CD4-positive, CD25-positive, alpha-beta regulatory T cell (primary cell): ENCODE measurements at regions not wholly inside any gene's neighbourhood (a gene's known extent, or its start where the extent isn't known, plus 50 kb on each side); places are given as distances from the start of the nearest gene placed in this dataset.
"Not testable (repeated sequence)": the region's sequence is repeated elsewhere in the genome, so short reads cannot be mapped to it uniquely, and the experiment has no call there.

Source experiments
- ATAC-seq, 2 donors: fragments of 150-1000 bp; cut with Tn5 transposase; one replicate each; pipeline ENCODE4 v1.10.0; 2021; ENCODE audit warnings: low read depth in 2 of 2, moderate number of reproducible peaks in 2 of 2, moderate library complexity in 1 of 2
- DNase-seq, 3 donors: peaks; one replicate each; pipeline versions ENCODE4 v3.0.0 to v3.0.0-alpha.2; 2012 to 2022; ENCODE audit warnings: mixed read lengths in 1 of 3
- H3K27ac ChIP-seq: one replicate; pipeline ENCODE4 v1.7.0; 2013; ENCODE audit warnings: mild to moderate bottlenecking, low read length; ENCODE audit not compliant: insufficient read depth, poor library complexity, severe bottlenecking
- H3K27me3 ChIP-seq: one replicate; pipeline ENCODE4 v1.7.0; 2013; ENCODE audit warnings: low read length; ENCODE audit not compliant: control insufficient read depth, insufficient read depth
- H3K36me3 ChIP-seq: one replicate; pipeline ENCODE4 v1.7.0; 2013; ENCODE audit warnings: mild to moderate bottlenecking, low read length, moderate library complexity; ENCODE audit not compliant: control insufficient read depth, insufficient read depth
- H3K4me1 ChIP-seq: 2 replicates; pipeline ENCODE4 v1.7.0; 2013; ENCODE audit warnings: mild to moderate bottlenecking, low read length; ENCODE audit not compliant: insufficient read depth, control insufficient read depth, poor library complexity, severe bottlenecking
- H3K4me3 ChIP-seq: one replicate; pipeline ENCODE4 v1.7.0; 2013; ENCODE audit warnings: low read depth, mild to moderate bottlenecking, low read length, moderate library complexity
- H3K9me3 ChIP-seq, 2 experiments: 1 replicate in 1 of 2; 2 replicates in 1 of 2; pipeline ENCODE4 v1.7.0; 2013; ENCODE audit warnings: low read length in 2 of 2, mild to moderate bottlenecking in 1 of 2, moderate library complexity in 1 of 2; ENCODE audit not compliant: control insufficient read depth in 2 of 2
- H3K27ac Mint-ChIP-seq, 3 donors: one replicate each; pipeline ENCODE4 v1.8.0; 2020 to 2022; ENCODE audit warnings: mild to moderate bottlenecking in 3 of 3, mixed read lengths in 3 of 3, moderate library complexity in 2 of 3
- H3K27me3 Mint-ChIP-seq: one replicate; pipeline ENCODE4 v1.8.0; 2022; ENCODE audit warnings: mild to moderate bottlenecking, mixed read lengths
- H3K36me3 Mint-ChIP-seq: one replicate; pipeline ENCODE4 v1.8.0; 2020; ENCODE audit warnings: mixed read lengths
- H3K4me1 Mint-ChIP-seq, 4 donors: one replicate each; pipeline ENCODE4 v1.8.0; 2020 to 2022; ENCODE audit warnings: mixed read lengths in 4 of 4, mild to moderate bottlenecking in 1 of 4
- H3K4me3 Mint-ChIP-seq, 4 donors: one replicate each; pipeline ENCODE4 v1.8.0; 2020 to 2022; ENCODE audit warnings: mild to moderate bottlenecking in 4 of 4, mixed read lengths in 4 of 4, moderate library complexity in 3 of 4
- H3K9me3 Mint-ChIP-seq, 7 donors: one replicate each; pipeline ENCODE4 v1.8.0; 2020 to 2022; ENCODE audit warnings: mixed read lengths in 7 of 7, mild to moderate bottlenecking in 3 of 7, moderate library complexity in 2 of 7

DNA sequence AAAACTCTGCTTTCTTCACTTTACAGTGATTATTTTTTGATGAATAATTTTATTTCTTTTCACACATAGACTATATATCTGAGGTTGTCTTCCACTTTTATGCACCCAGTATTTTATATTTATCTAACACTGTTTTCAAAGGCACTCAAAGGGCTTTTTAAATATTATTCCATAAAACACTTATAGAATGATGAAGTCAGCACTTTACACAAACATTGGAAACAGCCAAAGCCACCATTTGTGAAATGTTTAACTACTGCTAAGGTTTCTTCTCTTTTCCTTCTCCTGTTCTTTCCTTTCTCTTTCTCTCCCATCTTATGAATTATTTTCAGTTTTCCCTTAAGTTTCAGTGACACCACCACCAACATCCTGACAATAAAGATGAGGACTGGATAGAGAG lies 317.7 kb upstream of the FAM78B start:
- Mint-ChIP-seq H3K36me3 (peaks cover 4% of the 10 kb centered on the region), H3K9me3 (no peaks in the 10 kb centered on the region), H3K27ac (no peak overlapping the region), H3K27me3 (peaks cover 10% of the 10 kb centered on the region), H3K4me1 (peaks cover 0 to 19% (median 9%) of the 10 kb centered on the region in 4 donors), H3K4me3 (no peak overlapping the region)
- ATAC-seq = no peak
- H3K27ac ChIP-seq = no peak overlapping the region
- DNase-seq = no peak
- no peak overlapping the region for H3K4me3 ChIP-seq
- H3K9me3 ChIP-seq = no peaks in the 10 kb centered on the region
- peaks cover 9% of the 10 kb centered on the region for H3K4me1 ChIP-seq
- H3K27me3 ChIP-seq = no peaks in the 10 kb centered on the region
- H3K36me3 ChIP-seq = no peaks in the 10 kb centered on the region

DNA sequence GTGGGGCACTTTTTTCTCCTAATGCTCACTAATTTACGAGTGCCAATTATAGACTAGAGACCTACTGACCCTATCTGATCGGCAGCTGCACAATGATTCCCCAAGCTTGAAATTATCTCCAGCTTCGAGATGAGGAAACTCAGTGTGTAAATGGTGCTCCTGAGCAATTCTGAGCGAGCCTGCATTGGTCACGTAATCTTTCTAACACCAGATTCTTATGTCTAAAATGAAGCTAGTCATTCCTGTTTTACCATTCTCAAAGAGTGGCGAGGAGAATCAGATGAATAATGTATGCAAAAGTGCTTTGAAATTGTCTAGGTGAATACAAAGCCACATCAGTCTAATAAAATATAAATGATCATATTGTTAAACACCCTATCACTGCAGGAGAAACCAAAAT lies 318.1 kb upstream of the FAM78B start:
- H3K27me3 ChIP-seq = no peaks in the 10 kb centered on the region
- H3K9me3 ChIP-seq = no peaks in the 10 kb centered on the region
- Mint-ChIP-seq H3K36me3 (peaks cover 4% of the 10 kb centered on the region), H3K4me1 (peaks cover 0 to 19% (median 9%) of the 10 kb centered on the region in 4 donors), H3K27ac (no peak overlapping the region), H3K27me3 (peaks cover 10% of the 10 kb centered on the region), H3K9me3 (no peaks in the 10 kb centered on the region), H3K4me3 (no peak overlapping the region)
- no peak overlapping the region for H3K4me3 ChIP-seq
- no peaks in the 10 kb centered on the region for H3K36me3 ChIP-seq
- ATAC-seq (no peak), DNase-seq (no peak)
- peaks cover 12% of the 10 kb centered on the region for H3K4me1 ChIP-seq
- H3K27ac ChIP-seq = no peak overlapping the region

DNA sequence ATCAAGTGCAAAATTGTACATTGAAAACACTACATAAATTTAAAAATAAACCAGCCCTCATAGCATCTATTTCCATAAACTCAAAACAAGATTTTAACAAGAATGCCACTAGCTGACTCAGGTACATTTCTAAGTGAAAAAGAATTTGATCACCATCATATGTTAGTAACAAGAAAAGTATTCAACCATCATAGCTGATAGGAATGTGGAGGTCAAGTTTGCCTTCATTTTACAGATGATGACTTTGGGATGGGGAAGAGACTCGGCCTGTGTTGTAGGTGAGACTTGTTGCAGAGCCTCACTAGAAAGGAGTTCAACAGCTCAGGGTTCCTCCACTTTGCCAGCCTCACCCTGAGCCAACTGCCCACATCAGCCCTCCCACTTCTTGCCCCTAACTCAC lies 318.8 kb upstream of the FAM78B start:
- Histone ChIP-seq H3K4me3 (no peak overlapping the region), H3K9me3 (no peaks in the 10 kb centered on the region), H3K27ac (no peak overlapping the region), H3K36me3 (no peaks in the 10 kb centered on the region), H3K4me1 (peaks cover 20% of the 10 kb centered on the region), H3K27me3 (no peaks in the 10 kb centered on the region)
- peaks cover 0 to 19% (median 9%) of the 10 kb centered on the region in 4 donors for H3K4me1 Mint-ChIP-seq
- peaks cover 10% of the 10 kb centered on the region for H3K27me3 Mint-ChIP-seq
- no peak overlapping the region for H3K4me3 Mint-ChIP-seq
- H3K27ac Mint-ChIP-seq = no peak overlapping the region
- H3K9me3 Mint-ChIP-seq = no peaks in the 10 kb centered on the region
- ATAC-seq = no peak
- peaks cover 4% of the 10 kb centered on the region for H3K36me3 Mint-ChIP-seq
- DNase-seq = no peak

DNA sequence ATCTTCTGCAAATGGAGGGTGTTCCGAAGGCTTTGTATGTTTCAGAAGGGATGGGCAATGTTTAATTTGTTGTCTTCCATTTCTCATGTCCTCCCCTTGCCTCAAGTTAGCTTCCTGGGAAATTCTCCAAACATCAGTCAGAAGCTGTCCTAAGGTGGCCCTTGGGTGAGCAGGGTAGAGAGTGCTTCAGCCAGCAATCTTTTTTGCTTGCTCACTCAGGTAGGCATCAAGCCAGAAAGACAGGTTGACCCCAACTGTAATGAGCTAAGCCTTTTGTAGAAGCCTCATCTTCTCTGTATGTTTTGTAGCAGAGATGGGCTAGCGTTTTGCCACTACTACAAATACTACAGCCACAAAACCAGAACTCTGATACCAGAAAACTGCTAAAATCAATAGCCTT lies 321.5 kb upstream of the FAM78B start:
- Mint-ChIP-seq H3K27me3 (peaks cover 9% of the 10 kb centered on the region), H3K9me3 (peaks cover 0 to 5% (median 0%) of the 10 kb centered on the region in 7 donors), H3K4me3 (peak overlapping the region in 2 of 4 donors; percentile 44 to 47), H3K4me1 (peaks cover 0 to 19% (median 9%) of the 10 kb centered on the region in 4 donors), H3K36me3 (peaks cover 4% of the 10 kb centered on the region), H3K27ac (no peak overlapping the region)
- no peaks in the 10 kb centered on the region for H3K9me3 ChIP-seq
- DNase-seq = no peak
- H3K27ac ChIP-seq = no peak overlapping the region
- H3K36me3 ChIP-seq = no peaks in the 10 kb centered on the region
- H3K27me3 ChIP-seq = no peaks in the 10 kb centered on the region
- H3K4me1 ChIP-seq = peaks cover 21% of the 10 kb centered on the region
- no peak overlapping the region for H3K4me3 ChIP-seq
- ATAC-seq = no peak

DNA sequence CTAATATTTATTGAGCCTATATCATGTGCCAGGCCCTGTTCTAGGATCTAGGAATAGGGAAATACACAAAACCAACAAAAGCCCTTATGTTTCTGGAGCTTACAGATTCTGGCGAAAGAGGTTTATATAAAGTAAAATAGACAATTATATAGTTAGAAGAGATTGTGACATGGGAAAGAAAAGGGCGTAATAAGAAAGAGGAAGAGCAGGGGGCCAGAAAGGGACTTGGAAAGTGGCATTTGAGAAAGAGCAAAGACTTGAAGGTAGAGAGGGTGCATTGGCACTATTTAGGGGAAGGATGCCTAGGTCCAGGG lies 322.5 kb upstream of the FAM78B start:
- ATAC-seq = no peak
- Histone ChIP-seq H3K27ac (peak overlapping the region; percentile 80), H3K9me3 (no peaks in the 10 kb centered on the region), H3K4me3 (peak overlapping the region; percentile 83), H3K27me3 (no peaks in the 10 kb centered on the region), H3K4me1 (peaks cover 21% of the 10 kb centered on the region), H3K36me3 (no peaks in the 10 kb centered on the region)
- no peak overlapping the region for H3K27ac Mint-ChIP-seq
- DNase-seq = no peak
- peaks cover 0 to 19% (median 9%) of the 10 kb centered on the region in 4 donors for H3K4me1 Mint-ChIP-seq
- H3K9me3 Mint-ChIP-seq = peaks cover 0 to 8% (median 0%) of the 10 kb centered on the region in 7 donors
- H3K4me3 Mint-ChIP-seq = no peak overlapping the region
- H3K36me3 Mint-ChIP-seq = peaks cover 4% of the 10 kb centered on the region
- H3K27me3 Mint-ChIP-seq = peaks cover 9% of the 10 kb centered on the region

DNA sequence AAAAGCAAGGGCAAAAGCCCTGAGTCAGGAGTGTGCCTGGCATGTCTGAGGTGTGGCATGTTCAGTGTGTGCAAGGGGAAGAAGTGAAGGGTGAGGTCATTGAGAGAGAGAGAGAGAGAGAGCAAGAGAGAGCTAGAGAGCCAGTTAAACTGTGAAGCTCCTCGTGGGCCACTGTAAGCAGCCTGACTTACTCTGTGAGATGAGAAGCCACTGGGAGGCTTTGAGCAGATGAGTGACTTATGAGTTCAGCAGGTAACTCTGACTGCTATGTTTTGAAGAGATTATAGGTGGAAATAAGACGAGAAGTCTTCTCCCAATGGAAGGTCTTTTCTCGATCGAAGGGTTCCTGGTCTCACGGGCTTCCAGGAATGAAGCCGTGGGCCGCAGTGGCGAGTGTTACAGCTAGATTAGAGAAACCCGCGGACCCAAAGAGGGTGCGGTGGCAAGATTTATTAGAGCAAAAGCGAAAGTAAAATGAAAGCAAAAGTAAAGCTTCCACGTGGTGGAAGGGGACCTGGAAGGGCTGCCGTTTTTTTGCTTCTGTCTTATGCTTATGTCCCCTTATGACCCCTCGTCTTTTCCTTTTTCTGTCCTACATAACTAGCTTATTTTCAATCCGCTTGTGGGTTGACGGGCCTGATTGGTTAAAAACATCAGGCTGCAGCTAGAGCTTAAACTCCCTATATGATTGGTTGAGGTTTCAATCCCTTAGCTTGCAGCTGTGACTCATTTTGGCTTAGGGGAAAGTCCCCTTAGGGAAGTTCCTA lies 323.1 kb upstream of the FAM78B start:
- peak overlapping the region; percentile 80 for H3K27ac ChIP-seq
- DNase-seq (peak; percentile 23 to 81 (median 64)), ATAC-seq (peak; percentile 73 to 77)
- H3K9me3 Mint-ChIP-seq = peaks cover 0 to 8% (median 0%) of the 10 kb centered on the region in 7 donors
- peaks cover 21% of the 10 kb centered on the region for H3K4me1 ChIP-seq
- peak overlapping the region; percentile 83 for H3K4me3 ChIP-seq
- H3K4me1 Mint-ChIP-seq = peaks cover 0 to 19% (median 9%) of the 10 kb centered on the region in 4 donors
- H3K27me3 ChIP-seq = no peaks in the 10 kb centered on the region
- H3K27me3 Mint-ChIP-seq = peaks cover 9% of the 10 kb centered on the region
- no peaks in the 10 kb centered on the region for H3K36me3 ChIP-seq
- H3K36me3 Mint-ChIP-seq = peaks cover under 1% of the 10 kb centered on the region
- no peak overlapping the region for H3K27ac Mint-ChIP-seq
- H3K9me3 ChIP-seq = no peaks in the 10 kb centered on the region
- no peak overlapping the region for H3K4me3 Mint-ChIP-seq

DNA sequence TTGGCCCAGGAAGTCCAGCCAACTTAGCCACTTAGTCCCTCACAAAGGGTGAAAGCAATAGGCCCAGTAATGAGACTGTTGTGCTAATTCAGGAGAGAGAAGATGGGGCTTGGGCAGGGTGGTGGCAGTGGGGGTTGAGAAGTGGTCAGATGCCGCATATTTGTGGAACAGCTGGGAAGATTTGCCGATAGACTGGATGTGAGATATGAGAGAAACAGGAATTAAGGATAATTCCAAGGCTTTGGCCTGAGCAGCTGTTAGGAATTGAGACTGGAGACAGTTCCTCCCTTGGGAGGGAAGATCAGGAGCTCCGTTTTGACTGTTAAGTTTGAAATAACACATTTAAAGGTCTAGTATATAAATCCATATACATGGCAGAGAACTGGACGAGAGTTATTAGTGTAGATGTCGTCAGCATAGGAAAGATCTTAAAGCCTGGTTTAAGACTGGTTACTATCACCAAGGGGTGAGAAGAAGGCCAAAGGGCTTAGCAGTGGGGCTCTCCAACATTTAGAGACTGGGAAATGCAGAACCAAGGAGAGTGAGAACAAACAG lies 323.7 kb upstream of the FAM78B start:
- Histone ChIP-seq H3K27me3 (no peaks in the 10 kb centered on the region), H3K9me3 (no peaks in the 10 kb centered on the region), H3K36me3 (no peaks in the 10 kb centered on the region), H3K27ac (peak overlapping the region; percentile 80), H3K4me3 (peak overlapping the region; percentile 83), H3K4me1 (peaks cover 21% of the 10 kb centered on the region)
- Mint-ChIP-seq H3K27ac (no peak overlapping the region), H3K4me1 (peaks cover 0 to 19% (median 9%) of the 10 kb centered on the region in 4 donors), H3K27me3 (peaks cover 9% of the 10 kb centered on the region), H3K4me3 (no peak overlapping the region), H3K36me3 (no peaks in the 10 kb centered on the region), H3K9me3 (peaks cover 0 to 8% (median 0%) of the 10 kb centered on the region in 7 donors)
- ATAC-seq = no peak
- no peak for DNase-seq

DNA sequence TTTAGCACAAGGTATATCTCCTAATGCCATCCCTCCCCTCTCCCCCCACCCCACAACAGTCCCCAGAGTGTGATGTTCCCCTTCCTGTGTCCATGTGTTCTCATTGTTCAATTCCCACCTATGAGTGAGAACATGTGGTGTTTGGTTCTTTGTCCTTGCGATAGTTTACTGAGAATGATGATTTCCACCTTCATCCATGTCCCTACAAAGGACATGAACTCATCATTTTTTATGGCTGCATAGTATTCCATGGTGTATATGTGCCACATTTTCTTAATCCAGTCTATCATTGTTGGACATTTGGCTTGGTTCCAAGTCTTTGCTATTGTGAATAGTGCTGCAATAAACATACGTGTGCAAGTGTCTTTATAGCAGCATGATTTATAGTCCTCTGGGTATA lies 327.0 kb upstream of the FAM78B start:
- not testable (repeated sequence) for ATAC-seq, H3K36me3 Mint-ChIP-seq, DNase-seq, H3K27ac Mint-ChIP-seq, H3K27me3 ChIP-seq, H3K27ac ChIP-seq, H3K4me3 ChIP-seq, H3K4me3 Mint-ChIP-seq, H3K4me1 Mint-ChIP-seq, H3K9me3 Mint-ChIP-seq, H3K36me3 ChIP-seq, H3K9me3 ChIP-seq
- H3K27me3 Mint-ChIP-seq = peaks cover 18% of the 10 kb centered on the region
- H3K4me1 ChIP-seq = peaks cover 18% of the 10 kb centered on the region
